SU-DHL-6 (cell line): ENCODE measurements at regions not wholly inside any gene's neighbourhood (a gene's known extent, or its start where the extent isn't known, plus 50 kb on each side); places are given as distances from the start of the nearest gene placed in this dataset.
"Not testable (repeated sequence)": the region's sequence is repeated elsewhere in the genome, so short reads cannot be mapped to it uniquely, and the experiment has no call there.

Source experiments
- EZH2phosphoT487 ChIP-seq: fragments of 200-600 bp; sonication (generic), shearing (Covaris generic); conservative IDR thresholded peaks from 2 replicates; pipeline ENCODE4 v1.6.1; 2018; ENCODE audit warnings: mild to moderate bottlenecking, antibody characterized with exemption, low read length, moderate library complexity, mixed read lengths
- TF ChIP-seq, protein P1 (sequence below): fragments of 200-600 bp; sonication (generic); IDR thresholded peaks from one replicate; pipeline ENCODE4 v1.5.1; 2017; ENCODE audit warnings: antibody characterized with exemption, mild to moderate bottlenecking, low read length, moderate library complexity; ENCODE audit not compliant: insufficient read depth, poor library complexity, severe bottlenecking

DNA sequence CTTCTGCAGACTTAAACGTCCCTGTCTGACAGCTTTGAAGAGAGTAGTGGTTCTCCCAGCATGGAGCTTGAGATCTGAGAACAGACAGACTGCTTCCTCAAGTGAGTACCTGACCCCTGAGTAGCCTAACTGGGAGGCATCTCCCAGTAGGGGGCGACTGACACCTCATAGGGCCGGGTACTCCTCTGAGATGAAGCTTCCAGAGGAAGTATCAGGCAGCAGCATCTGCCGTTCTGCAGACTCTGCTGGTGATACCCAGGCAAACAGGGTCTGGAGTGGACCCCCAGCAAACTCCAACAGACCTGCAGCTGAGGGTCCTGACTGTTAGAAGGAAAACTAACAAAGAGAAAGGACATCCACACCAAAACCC is 174.4 kb downstream of the LRRC70 start:
- TF ChIP-seq, protein P1, sequence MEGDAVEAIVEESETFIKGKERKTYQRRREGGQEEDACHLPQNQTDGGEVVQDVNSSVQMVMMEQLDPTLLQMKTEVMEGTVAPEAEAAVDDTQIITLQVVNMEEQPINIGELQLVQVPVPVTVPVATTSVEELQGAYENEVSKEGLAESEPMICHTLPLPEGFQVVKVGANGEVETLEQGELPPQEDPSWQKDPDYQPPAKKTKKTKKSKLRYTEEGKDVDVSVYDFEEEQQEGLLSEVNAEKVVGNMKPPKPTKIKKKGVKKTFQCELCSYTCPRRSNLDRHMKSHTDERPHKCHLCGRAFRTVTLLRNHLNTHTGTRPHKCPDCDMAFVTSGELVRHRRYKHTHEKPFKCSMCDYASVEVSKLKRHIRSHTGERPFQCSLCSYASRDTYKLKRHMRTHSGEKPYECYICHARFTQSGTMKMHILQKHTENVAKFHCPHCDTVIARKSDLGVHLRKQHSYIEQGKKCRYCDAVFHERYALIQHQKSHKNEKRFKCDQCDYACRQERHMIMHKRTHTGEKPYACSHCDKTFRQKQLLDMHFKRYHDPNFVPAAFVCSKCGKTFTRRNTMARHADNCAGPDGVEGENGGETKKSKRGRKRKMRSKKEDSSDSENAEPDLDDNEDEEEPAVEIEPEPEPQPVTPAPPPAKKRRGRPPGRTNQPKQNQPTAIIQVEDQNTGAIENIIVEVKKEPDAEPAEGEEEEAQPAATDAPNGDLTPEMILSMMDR = not testable (repeated sequence)
- TF ChIP-seq EZH2phosphoT487 = not testable (repeated sequence)
